GM21447 (cell line): ENCODE measurements at regions not wholly inside any gene's neighbourhood (a gene's known extent, or its start where the extent isn't known, plus 50 kb on each side); places are given as distances from the start of the nearest gene placed in this dataset.

Source experiments
- ATAC-seq: cut with Tn5 transposase; IDR thresholded peaks from one replicate; pipeline ENCODE4 v1.9.1; 2021; ENCODE audit not compliant: unreplicated experiment

- ATAC-seq: no peak
Measured at GRCh38 chrX:130974323-130974722, 71.3 kb upstream of the ENOX2 start.

- peak; percentile 77 for ATAC-seq
Measured at GRCh38 chrX:130975947-130976346, 72.9 kb upstream of the ENOX2 start.

GRCh38 chrX:130981836-130982235 is 76.3 kb upstream of the ARHGAP36 start:
- ATAC-seq: no peak

- no peak for ATAC-seq
Measured at GRCh38 chrX:130984782-130985181, 73.4 kb upstream of the ARHGAP36 start.

- ATAC-seq: no peak
Measured at GRCh38 chrX:130987241-130987640, 70.9 kb upstream of the ARHGAP36 start.

- ATAC-seq: no peak
Measured at GRCh38 chrX:130990723-130991122, 67.4 kb upstream of the ARHGAP36 start.

GRCh38 chrX:130994671-130995070 is 63.5 kb upstream of the ARHGAP36 start:
- no peak for ATAC-seq

- ATAC-seq: no peak
Measured at GRCh38 chrX:130995439-130995838, 62.7 kb upstream of the ARHGAP36 start.

GRCh38 chrX:130997314-130997713 is 60.8 kb upstream of the ARHGAP36 start:
- no peak for ATAC-seq

GRCh38 chrX:130999360-130999759 is 58.8 kb upstream of the ARHGAP36 start:
- ATAC-seq: no peak
